PC-9 (cell line): ENCODE measurements at regions not wholly inside any gene's neighbourhood (a gene's known extent, or its start where the extent isn't known, plus 50 kb on each side); places are given as distances from the start of the nearest gene placed in this dataset.

Experiments used
- BruUV-seq: library from RNA; stranded (reverse); fragments of 400-500 nt; replicated peaks from 2 replicates; lab custom pipeline; 2021; lab: Mats Ljungman, UMichigan
- CTCF ChIA-PET: fragments of 300-600 bp; sonication (Branson Sonifier 250); formaldehyde crosslinking; loops from one replicate; lab custom pipeline; 2022; ENCODE audit warnings: antibody characterized with exemption; lab: Charles Lee
- POLR2A ChIA-PET: fragments of 300-600 bp; sonication (Branson Sonifier 250); formaldehyde crosslinking; loops from one replicate; lab custom pipeline; 2022; ENCODE audit warnings: antibody characterized with exemption; ENCODE audit not compliant: unreplicated experiment; lab: Charles Lee
- DNase-seq, 2 experiments: peaks; one replicate each; pipeline versions ENCODE4 v3.0.0 to v3.0.0-alpha.2; 2015 to 2022; ENCODE audit warnings: mixed read lengths in 1 of 2
- H2AFZ ChIP-seq: fragments of 200-600 bp; sonication (generic); 2 replicates; pipeline ENCODE4 v1.8.1; 2017; ENCODE audit warnings: antibody characterized with exemption
- H3F3A ChIP-seq: fragments of 200-600 bp; sonication (generic); 2 replicates; pipeline ENCODE4 v1.8.1; 2017; ENCODE audit warnings: antibody characterized with exemption, mild to moderate bottlenecking, low read depth; ENCODE audit not compliant: insufficient read depth
- H3K27ac ChIP-seq: fragments of 200-600 bp; sonication (generic); 2 replicates; pipeline ENCODE4 v1.6.1; 2016; ENCODE audit warnings: mixed run types
- H3K27me3 ChIP-seq: fragments of 200-600 bp; sonication (generic); 2 replicates; pipeline ENCODE4 v1.6.1; 2016; ENCODE audit warnings: low read depth, mixed run types; ENCODE audit not compliant: insufficient read depth
- H3K36me3 ChIP-seq: fragments of 200-600 bp; sonication (generic); 2 replicates; pipeline ENCODE4 v1.6.1; 2016; ENCODE audit warnings: low read depth, mixed run types
- H3K4me1 ChIP-seq: fragments of 200-600 bp; sonication (generic); replicated peaks from 2 replicates; pipeline ENCODE4 v1.6.1; 2016; ENCODE audit warnings: mixed run types; ENCODE audit not compliant: insufficient read depth
- H3K4me2 ChIP-seq: fragments of 200-600 bp; sonication (generic); 2 replicates; pipeline ENCODE4 v1.6.1; 2017; ENCODE audit warnings: mixed run types
- H3K4me3 ChIP-seq: fragments of 200-600 bp; sonication (generic); 2 replicates; pipeline ENCODE4 v1.6.1; 2016; ENCODE audit warnings: mixed run types
- H3K79me2 ChIP-seq: fragments of 200-600 bp; sonication (generic); 2 replicates; pipeline ENCODE4 v1.6.1; 2017; ENCODE audit warnings: low read depth, mixed run types
- H3K9me2 ChIP-seq: fragments of 200-600 bp; sonication (generic); 2 replicates; pipeline ENCODE4 v1.8.1; 2017; ENCODE audit warnings: mild to moderate bottlenecking; ENCODE audit not compliant: insufficient read depth
- H3K9me3 ChIP-seq: fragments of 200-600 bp; sonication (generic); 2 replicates; pipeline ENCODE4 v1.8.1; 2016; ENCODE audit warnings: low read depth; ENCODE audit not compliant: insufficient read depth
- H4K20me1 ChIP-seq: fragments of 200-600 bp; sonication (generic); 2 replicates; pipeline ENCODE4 v1.8.1; 2017; ENCODE audit not compliant: insufficient read depth
- CTCF ChIP-seq: fragments of 200-600 bp; sonication (generic); conservative IDR thresholded peaks from 2 replicates; pipeline ENCODE4 v1.6.1; 2017; ENCODE audit warnings: mixed run types, antibody characterized with exemption, mild to moderate bottlenecking, moderate library complexity
- EZH2 ChIP-seq: fragments of 200-600 bp; sonication (generic); IDR thresholded peaks from 2 replicates; pipeline ENCODE4 v1.8.0; 2017; ENCODE audit warnings: antibody characterized with exemption, low read depth
- intact Hi-C: fragments of 100-400 bp; cut with micrococcal nuclease; formaldehyde crosslinking; loops from one replicate; pipeline ENCODE4 v1.10.0; 2022; ENCODE audit not compliant: unreplicated experiment

- ChIA-PET POLR2A (no interaction called here), CTCF (no interaction called here)
- Histone ChIP-seq H3K4me1 (no peaks in the 10 kb centered on the region), H3F3A (no peaks in the 10 kb centered on the region), H3K9me2 (no peaks in the 10 kb centered on the region), H3K4me2 (no peak overlapping the region), H3K27me3 (no peaks in the 10 kb centered on the region), H3K9me3 (no peaks in the 10 kb centered on the region), H3K36me3 (no peaks in the 10 kb centered on the region), H2AFZ (no peak overlapping the region), H4K20me1 (no peaks in the 10 kb centered on the region), H3K27ac (no peak overlapping the region), H3K4me3 (no peak overlapping the region), H3K79me2 (no peaks in the 10 kb centered on the region)
- DNase-seq = no peak
- no TSS peak for BruUV-seq
- intact Hi-C loops = no loop called here
- no peak for TF ChIP-seq CTCF
- TF ChIP-seq EZH2 = no peak
Measured at GRCh38 chr13:73779881-73780280, 354.3 kb downstream of the KLF12 start.

DNA sequence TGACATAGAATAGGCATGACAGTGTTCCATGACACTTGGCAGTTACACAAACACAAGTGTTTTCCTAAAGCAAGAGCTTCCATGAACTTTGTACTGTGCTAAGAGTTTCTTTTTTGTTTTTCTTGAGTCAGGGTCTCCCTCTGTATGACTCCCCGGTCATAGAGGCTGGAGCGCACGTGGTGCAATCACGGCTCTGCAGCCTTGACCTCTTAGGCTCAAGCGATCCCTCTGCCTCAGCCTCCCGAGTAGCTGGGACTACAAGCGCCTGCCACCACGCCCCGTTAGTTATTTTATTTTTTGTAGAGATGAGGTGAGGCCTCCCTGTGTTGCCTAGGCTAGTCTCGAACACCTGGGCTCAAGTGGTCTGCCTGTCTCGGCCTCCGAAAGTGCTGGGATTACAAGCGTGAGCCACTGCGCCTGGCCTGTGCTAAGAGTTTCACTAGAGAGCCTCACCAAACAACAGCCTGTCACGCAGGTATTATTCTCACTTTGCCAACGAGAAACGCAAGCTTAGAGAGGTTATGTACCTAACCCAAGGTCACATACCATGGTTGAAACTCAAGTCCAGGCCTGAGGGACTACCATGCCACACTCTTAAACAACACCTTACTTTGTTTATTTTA lies 355.9 kb downstream of the KLF12 start:
- TF ChIP-seq CTCF (no peak), EZH2 (no peak)
- Histone ChIP-seq H3K9me2 (no peaks in the 10 kb centered on the region), H4K20me1 (no peaks in the 10 kb centered on the region), H3K4me3 (no peak overlapping the region), H2AFZ (no peak overlapping the region), H3K79me2 (no peaks in the 10 kb centered on the region), H3F3A (no peaks in the 10 kb centered on the region), H3K27me3 (no peaks in the 10 kb centered on the region), H3K36me3 (no peaks in the 10 kb centered on the region), H3K4me2 (no peak overlapping the region), H3K4me1 (no peaks in the 10 kb centered on the region), H3K9me3 (no peaks in the 10 kb centered on the region), H3K27ac (no peak overlapping the region)
- intact Hi-C loops = no loop called here
- no TSS peak for BruUV-seq
- DNase-seq = no peak
- ChIA-PET POLR2A (no interaction called here), CTCF (no interaction called here)

GRCh38 chr13:73777134-73777533 lies 357.1 kb downstream of the KLF12 start:
- Histone ChIP-seq H3K4me1 (no peaks in the 10 kb centered on the region), H3K9me2 (no peaks in the 10 kb centered on the region), H3K27ac (no peak overlapping the region), H3K27me3 (no peaks in the 10 kb centered on the region), H3K79me2 (no peaks in the 10 kb centered on the region), H3K9me3 (no peaks in the 10 kb centered on the region), H3F3A (no peaks in the 10 kb centered on the region), H4K20me1 (no peaks in the 10 kb centered on the region), H3K4me3 (no peak overlapping the region), H2AFZ (no peak overlapping the region), H3K4me2 (no peak overlapping the region), H3K36me3 (no peaks in the 10 kb centered on the region)
- ChIA-PET CTCF (no interaction called here), POLR2A (no interaction called here)
- intact Hi-C loops = no loop called here
- DNase-seq = no peak
- BruUV-seq = no TSS peak
- TF ChIP-seq EZH2 (no peak), CTCF (no peak)
